HEK293T (cell line): ENCODE measurements at regions not wholly inside any gene's neighbourhood (a gene's known extent, or its start where the extent isn't known, plus 50 kb on each side); places are given as distances from the start of the nearest gene placed in this dataset.
"Not testable (repeated sequence)": the region's sequence is repeated elsewhere in the genome, so short reads cannot be mapped to it uniquely, and the experiment has no call there.

Source experiments
- ARNT ChIP-seq: fragments of 450-650 bp; IDR thresholded peaks from 2 replicates; pipeline ENCODE4 v1.6.1; 2017; ENCODE audit warnings: mild to moderate bottlenecking
- BHLHE40 ChIP-seq: fragments of 450-650 bp; IDR thresholded peaks from 2 replicates; pipeline ENCODE4 v1.6.1; 2016; ENCODE audit warnings: mild to moderate bottlenecking, moderate library complexity, borderline replicate concordance
- ELF4 ChIP-seq: fragments of 450-650 bp; IDR thresholded peaks from 2 replicates; pipeline ENCODE4 v1.6.1; 2017; ENCODE audit warnings: antibody characterized with exemption
- FOXA1 ChIP-seq: fragments of 450-650 bp; IDR thresholded peaks from 2 replicates; pipeline ENCODE4 v1.6.1; 2016; ENCODE audit warnings: mild to moderate bottlenecking
- FOXK2 ChIP-seq: fragments of 450-650 bp; IDR thresholded peaks from 2 replicates; pipeline ENCODE4 v1.6.1; 2016; ENCODE audit warnings: mild to moderate bottlenecking
- FOXM1 ChIP-seq: fragments of 450-650 bp; IDR thresholded peaks from 2 replicates; pipeline ENCODE4 v1.6.1; 2017; ENCODE audit warnings: mild to moderate bottlenecking, borderline replicate concordance
- PKNOX1 ChIP-seq: fragments of 450-650 bp; IDR thresholded peaks from 2 replicates; pipeline ENCODE4 v1.6.1; 2016
- SP1 ChIP-seq: fragments of 450-650 bp; IDR thresholded peaks from 2 replicates; pipeline ENCODE4 v1.6.1; 2017
- SUZ12 ChIP-seq: fragments of 450-650 bp; IDR thresholded peaks from 2 replicates; pipeline ENCODE4 v1.6.1; 2016; ENCODE audit warnings: mild to moderate bottlenecking
- TARDBP ChIP-seq: fragments of 450-650 bp; IDR thresholded peaks from 2 replicates; pipeline ENCODE4 v1.6.1; 2016

GRCh38 chr7:150081865-150082264, 208.1 kb downstream of the ATP6V0E2 start:
- not testable (repeated sequence) for TF ChIP-seq SP1, BHLHE40, FOXM1, PKNOX1, FOXA1, ARNT, FOXK2, ELF4, SUZ12, TARDBP
